Stimulated activated CD8-positive, alpha-beta memory T cell treated with anti-CD3 and anti-CD28 coated beads, Interleukin-12 subunit alpha, Interleukin-12 subunit beta, amount 100 ng/mL, for 1 hour (primary cell): ENCODE measurements at regions not wholly inside any gene's neighbourhood (a gene's known extent, or its start where the extent isn't known, plus 50 kb on each side); places are given as distances from the start of the nearest gene placed in this dataset.

Source experiments
- DNase-seq: peaks from one replicate; pipeline ENCODE4 v3.0.0-alpha.2; 2020; ENCODE audit warnings: low read depth

- DNase-seq: no peak
These were observed 116.6 kb downstream of the SLC25A47 start for GRCh38 chr14:100439781-100440180.

DNA sequence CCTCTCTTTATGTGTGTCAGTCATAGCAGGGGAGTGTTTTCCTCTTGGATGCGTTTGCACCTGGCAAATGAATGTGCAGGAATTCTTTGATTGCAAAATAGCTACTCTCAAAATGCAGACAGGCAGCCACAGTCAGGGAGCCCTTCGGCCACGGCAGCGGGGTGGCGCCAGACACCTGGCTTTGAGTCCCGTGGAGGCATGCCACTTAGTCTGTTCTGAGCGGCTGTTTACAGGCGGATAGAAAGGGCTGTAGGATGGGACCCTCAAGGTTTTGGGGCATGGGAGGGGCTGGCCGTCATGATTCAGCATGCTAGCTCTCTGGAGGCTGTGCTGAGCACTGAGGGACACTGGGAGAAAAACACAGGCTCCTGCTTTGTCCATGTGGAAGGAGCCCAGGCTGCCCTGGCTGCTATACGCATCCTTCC, 117.1 kb downstream of the SLC25A47 start:
- peak; percentile 18 for DNase-seq

DNA sequence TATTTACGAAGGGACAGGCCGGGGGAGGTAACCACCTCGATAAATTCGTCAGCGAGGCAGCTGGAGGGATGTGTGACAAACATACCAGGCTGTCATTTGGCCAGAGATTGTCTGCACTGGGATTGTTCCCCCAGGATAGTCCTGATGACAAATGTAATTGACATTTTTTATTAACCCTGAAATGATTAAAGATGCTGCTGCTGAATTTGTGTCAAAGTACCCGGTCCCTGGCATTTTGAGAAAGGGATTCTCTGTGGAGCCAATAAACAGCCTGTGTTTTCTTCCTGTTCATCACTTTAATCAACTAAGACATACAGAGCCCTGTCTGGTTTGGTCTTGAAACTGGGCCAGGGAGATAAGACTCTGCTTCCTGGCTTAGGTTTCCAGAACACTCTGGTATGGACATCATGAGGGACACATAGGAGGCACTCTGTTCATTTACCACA, 117.6 kb downstream of the SLC25A47 start:
- no peak for DNase-seq

GRCh38 chr14:100441271-100441947, 118.3 kb downstream of the SLC25A47 start:
- no peak for DNase-seq

GRCh38 chr14:100442036-100442435, 118.9 kb downstream of the SLC25A47 start:
- no peak for DNase-seq

DNA sequence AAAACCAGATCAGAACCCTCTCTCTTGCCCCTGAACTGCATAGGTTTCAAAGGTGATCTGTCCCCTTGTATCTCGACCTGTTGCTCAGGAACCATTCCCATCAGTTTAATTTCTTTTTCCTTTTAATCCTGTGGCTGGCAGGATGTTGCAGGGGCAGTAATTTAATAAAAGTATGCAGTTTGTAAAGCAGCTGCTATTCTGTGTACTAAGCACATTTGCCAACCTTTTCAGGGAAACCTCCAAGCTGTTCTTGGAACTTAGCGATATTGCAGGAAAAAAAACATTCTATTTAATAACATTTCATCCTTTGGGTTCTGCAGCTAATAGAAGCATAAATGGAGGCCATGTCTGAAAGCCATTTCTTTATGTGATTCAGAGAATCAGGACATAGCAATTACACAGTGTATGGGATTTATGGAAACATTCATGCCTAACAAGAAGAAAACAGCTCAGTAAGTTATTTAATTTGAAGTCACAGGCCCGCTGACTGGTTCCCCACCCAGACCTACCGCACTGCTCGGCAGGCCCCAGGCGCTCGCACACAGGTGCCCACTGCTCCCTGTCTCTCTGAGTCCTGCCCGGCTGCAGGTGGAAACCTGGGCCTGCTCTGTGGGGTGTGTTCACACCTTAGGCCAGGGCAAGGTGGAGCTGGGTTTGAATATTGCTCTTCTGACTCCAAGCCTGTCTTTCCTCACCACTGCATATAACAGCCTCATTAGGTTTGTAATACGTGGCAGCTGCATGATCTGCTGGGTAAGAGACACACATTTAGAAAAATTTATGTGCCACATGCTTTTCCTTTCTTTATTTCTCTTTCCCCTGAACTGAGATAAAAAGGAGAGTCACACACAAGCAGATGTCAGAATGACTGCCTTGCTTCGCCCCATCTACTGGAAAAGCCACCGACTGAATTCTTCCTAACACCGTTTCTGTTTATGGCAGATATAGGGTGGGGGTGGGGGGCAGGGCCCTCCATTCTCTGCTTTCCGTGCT, 119.7 kb downstream of the SLC25A47 start:
- no peak for DNase-seq

DNA sequence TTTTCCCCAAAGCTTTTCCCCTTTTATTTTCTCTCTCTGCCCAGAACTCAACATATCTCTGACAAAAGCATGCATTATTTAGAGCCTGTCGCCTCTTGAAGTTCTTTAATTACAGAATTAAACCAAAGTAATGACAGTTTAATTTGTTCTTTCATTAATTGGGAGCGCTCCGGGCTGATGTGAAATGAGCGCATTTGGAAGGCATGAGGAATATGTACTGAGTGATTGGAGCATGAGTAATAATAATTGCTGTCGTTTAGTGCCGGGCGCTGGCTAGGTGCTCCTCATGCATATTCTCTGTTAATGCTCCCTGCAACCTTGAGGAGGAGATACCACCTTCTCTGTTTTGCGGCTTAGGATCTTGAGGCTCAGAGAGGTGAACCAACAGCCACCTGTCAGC, 120.5 kb downstream of the SLC25A47 start:
- DNase-seq: no peak

GRCh38 chr14:100445436-100446088, 122.4 kb downstream of the SLC25A47 start:
- DNase-seq: no peak

GRCh38 chr14:100446572-100446971, 123.4 kb downstream of the SLC25A47 start:
- DNase-seq: no peak

GRCh38 chr14:100448376-100448775, 125.2 kb downstream of the SLC25A47 start:
- no peak for DNase-seq

DNA sequence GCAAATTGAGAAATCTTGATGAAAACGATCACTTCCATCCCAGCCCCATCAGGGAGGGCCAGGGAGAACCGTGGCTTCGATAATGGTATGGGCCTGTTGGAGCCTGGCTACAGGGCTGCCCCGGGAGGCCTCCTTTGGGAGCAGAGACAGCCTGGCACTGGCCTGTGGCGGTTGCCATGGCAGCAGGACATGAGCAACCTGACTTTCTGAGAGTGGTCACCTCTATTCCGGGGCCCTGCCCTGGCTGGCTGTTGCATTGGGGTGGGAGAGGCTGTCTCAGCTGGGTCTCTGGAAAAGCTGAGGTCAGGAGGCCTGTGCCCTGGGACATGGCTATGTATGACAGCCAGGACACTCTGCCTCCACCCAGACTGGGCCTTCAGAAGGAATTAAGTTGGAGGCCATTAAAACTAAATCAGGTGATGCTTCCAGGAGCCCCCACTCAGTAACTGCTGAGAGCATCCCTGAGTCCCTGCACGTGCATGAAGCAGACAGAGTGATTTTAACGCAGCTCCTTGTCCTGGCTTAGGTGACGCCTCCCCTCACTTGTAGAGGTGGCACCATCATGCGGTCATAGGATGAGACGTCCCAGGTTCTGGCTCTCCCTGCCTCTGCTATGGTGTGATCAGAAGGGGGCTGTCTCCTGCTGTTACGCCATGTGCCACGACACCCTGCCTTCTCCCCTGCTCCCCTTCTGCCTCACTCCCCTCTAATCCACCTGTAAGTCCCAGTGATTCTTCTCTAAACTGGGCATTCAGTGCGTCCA, 126.3 kb downstream of the SLC25A47 start:
- no peak for DNase-seq

DNA sequence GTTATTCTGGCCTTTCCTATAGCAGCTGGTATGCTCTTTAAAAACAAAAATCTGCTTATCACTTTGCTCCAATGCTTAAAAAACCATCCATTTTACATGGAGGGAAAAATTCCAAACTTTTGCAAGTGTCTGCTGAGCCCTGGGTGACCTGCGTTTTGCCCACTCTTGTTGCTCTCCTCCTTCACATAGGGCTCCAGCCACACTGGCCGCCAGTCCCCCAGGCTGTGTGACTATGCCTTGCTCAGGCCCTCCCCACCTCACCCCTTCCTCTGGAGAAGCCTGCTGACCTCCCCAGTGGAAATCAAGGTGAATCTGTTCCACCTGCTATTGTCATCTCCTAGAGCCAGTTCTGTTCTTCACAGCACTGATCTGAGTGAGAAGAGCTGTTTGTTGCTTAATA, 126.9 kb downstream of the SLC25A47 start:
- no peak for DNase-seq

DNA sequence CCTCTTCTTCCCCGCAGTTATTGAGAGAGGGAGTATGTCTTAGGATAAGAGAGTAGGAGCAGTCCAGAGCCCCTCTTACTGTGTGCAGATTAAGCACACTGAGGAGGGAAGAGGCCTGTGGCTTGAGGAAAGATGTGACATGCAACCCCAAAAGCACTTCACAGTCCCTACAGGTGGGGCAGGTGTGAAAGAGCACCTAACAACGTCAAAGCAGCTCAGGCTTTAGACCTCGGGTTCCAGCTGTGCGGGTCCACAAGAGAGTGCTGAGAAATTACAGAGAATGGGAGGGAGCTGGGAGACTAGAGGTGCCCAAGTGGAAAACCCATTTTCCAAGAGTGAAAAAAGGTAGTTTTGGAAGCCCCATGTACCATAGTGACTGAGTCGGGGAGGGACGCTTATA, 127.6 kb downstream of the SLC25A47 start:
- no peak for DNase-seq

- DNase-seq: no peak
These were observed 128.1 kb downstream of the SLC25A47 start for GRCh38 chr14:100451264-100451663.

DNA sequence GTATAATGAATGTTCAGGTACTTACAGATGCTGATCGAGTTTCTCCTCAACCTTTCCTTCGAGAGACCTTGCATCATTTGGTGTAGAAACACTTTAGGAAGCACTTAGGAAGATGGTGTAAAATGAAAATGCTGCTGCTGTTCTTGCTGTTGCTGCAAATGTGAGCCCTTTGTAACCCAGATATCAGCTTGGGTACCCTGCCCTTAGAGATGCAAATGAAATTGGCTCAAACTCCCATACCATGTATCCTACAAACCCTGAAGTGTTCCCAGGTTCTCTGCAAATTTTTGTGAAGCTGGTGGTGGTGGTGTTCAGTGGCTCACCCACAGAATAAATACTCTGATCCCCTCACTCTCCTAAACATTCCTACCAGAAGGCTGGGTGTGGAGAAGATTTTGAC, 130.8 kb downstream of the SLC25A47 start:
- DNase-seq: no peak

DNA sequence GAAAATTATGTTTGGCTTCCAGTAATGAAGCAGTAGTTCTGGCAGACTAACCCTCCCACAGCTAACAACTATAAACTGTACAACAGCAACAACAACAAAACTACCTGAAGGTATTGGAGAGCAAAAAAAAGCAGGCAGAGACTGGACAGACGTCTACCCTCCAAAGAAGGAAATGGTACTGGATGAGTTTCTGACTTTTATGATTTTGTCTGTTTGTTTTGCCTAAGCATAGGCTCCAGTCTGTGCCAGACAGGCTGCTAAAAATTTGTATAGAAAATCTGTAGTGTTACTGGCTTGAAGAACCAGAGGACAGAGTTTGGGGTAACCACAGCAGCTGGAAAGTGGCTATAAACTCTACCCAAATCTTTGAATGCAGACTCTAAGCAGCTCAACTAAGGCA, 131.3 kb downstream of the SLC25A47 start:
- DNase-seq: no peak

GRCh38 chr14:100463937-100464336, 123.3 kb downstream of the BEGAIN start:
- DNase-seq: no peak

- no peak for DNase-seq
These were observed 120.9 kb downstream of the BEGAIN start for GRCh38 chr14:100466111-100466856.

GRCh38 chr14:100467046-100467750, 120.0 kb downstream of the BEGAIN start:
- DNase-seq: no peak

GRCh38 chr14:100467939-100468338, 119.3 kb downstream of the BEGAIN start:
- DNase-seq: no peak
